ENCODE measurements at regions not wholly inside any gene's neighbourhood (a gene's known extent, or its start where the extent isn't known, plus 50 kb on each side); places are given as distances from the start of the nearest gene placed in this dataset.

GRCh38 chrX:39779952-39780783 is 317.6 kb downstream of the BCOR start:
- no peaks in the 10 kb centered on the region for H3K9me1 ChIP-seq (ENCODE audit: control insufficient read depth, insufficient read depth, low read length)
- H3K79me2 ChIP-seq (ENCODE audit: control insufficient read depth, insufficient read depth, low read length), result no peaks in the 10 kb centered on the region
- DNase-seq (ENCODE audit: extremely low read depth in 1 of 4, low spot score in 3 of 4) (no peak), ATAC-seq (no peak), FAIRE-seq (no peak)
- no peak overlapping the region for H3K27ac ChIP-seq (ENCODE audit: extremely low read depth, low read depth, low read length)
- no peaks in the 10 kb centered on the region for H3K9me3 ChIP-seq (replicated peaks; ENCODE audit: control insufficient read depth, insufficient read depth, low read depth, low read length)
- H3K4me2 ChIP-seq (ENCODE audit: insufficient read depth, low read length), result no peak overlapping the region
- intact Hi-C loops (cut with micrococcal nuclease) (no loop called here), in situ Hi-C loops (cut with MboI) (no loop called here)
- no peaks in the 10 kb centered on the region for H3K36me3 ChIP-seq (ENCODE audit: control insufficient read depth, insufficient read depth, low read length)
- H4K20me1 ChIP-seq (replicated peaks; ENCODE audit: control insufficient read depth, insufficient read depth, low read length), result no peaks in the 10 kb centered on the region
- WGBS (ENCODE audit: insufficient coverage, low coverage, missing lambda C conversion rate), result 31% methylated on average over 12 of the region's 12 CpGs
- no peak overlapping the region for H3K9ac ChIP-seq (ENCODE audit: insufficient read depth in 1 of 2, low read depth in 2 of 2, low read length in 2 of 2)
- CTCF ChIA-PET (ENCODE audit: low intra/inter-chr PET ratio), result no interaction called here
- TF ChIP-seq RAD51 (IDR thresholded peaks at IDR 0.05; ENCODE audit: borderline replicate concordance, low read depth) (peak; percentile 41; the same call in 1 of the 2 replicates), USF2 (CRISPR knock-in tag; IDR thresholded peaks at IDR 0.05) (peak; percentile 59), CBX3 (IDR thresholded peaks at IDR 0.05; ENCODE audit: borderline replicate concordance in 1 of 2, low read length in 2 of 2) (peak in 1 of 2 experiments; percentile 69; a peak in 1 of 3 replicates), USF1 (CRISPR knock-in tag; IDR thresholded peaks at IDR 0.05) (peak; percentile 78), ZNF707 (CRISPR knock-in tag; conservative IDR thresholded peaks at IDR 0.05) (no peak), PTBP1 (IDR thresholded peaks at IDR 0.05; ENCODE audit: low read depth, low read length) (no peak), ZFX (CRISPR knock-in tag; IDR thresholded peaks at IDR 0.05) (no peak), TFE3 (CRISPR knock-in tag; IDR thresholded peaks at IDR 0.05) (peak; percentile 62), ZEB2 (IDR thresholded peaks at IDR 0.05) (no peak), TRIM24 (IDR thresholded peaks at IDR 0.05) (0 out of 4 replicates have a peak, but pooled peaks of 1 of the 2 experiments have one; percentile 17), ZBTB43 (CRISPR knock-in tag; IDR thresholded peaks at IDR 0.05) (no peak), KDM5B (IDR thresholded peaks at IDR 0.05; ENCODE audit: insufficient replicate concordance, low read depth, low read length) (no peak), E2F4 (CRISPR knock-in tag; IDR thresholded peaks at IDR 0.05; ENCODE audit: low read depth) (no peak), NONO (IDR thresholded peaks at IDR 0.05; ENCODE audit: low read depth in 2 of 2, low read length in 1 of 2) (no peak)
- POLR2A ChIA-PET, result no interaction called here
- BruUV-seq (replicated peaks), result no TSS peak
- no peak overlapping the region for H3K4me3 ChIP-seq
- no peaks in the 10 kb centered on the region; a peak in 1 of 5 replicates for H3K4me1 ChIP-seq (replicated peaks in 1 of 2; ENCODE audit: control insufficient read depth in 2 of 2, insufficient read depth in 2 of 2, low read length in 2 of 2)
- H3K27me3 ChIP-seq (ENCODE audit: control insufficient read depth in 2 of 2, insufficient read depth in 2 of 2, low read length in 2 of 2), result no peaks in the 10 kb centered on the region
- H2AFZ ChIP-seq (ENCODE audit: low read depth, low read length), result no peak overlapping the region
